HG02884 (cell line): ENCODE measurements at regions not wholly inside any gene's neighbourhood (a gene's known extent, or its start where the extent isn't known, plus 50 kb on each side); places are given as distances from the start of the nearest gene placed in this dataset.

ENCODE experiments used
- ATAC-seq: cut with Tn5 transposase; IDR thresholded peaks from one replicate; pipeline ENCODE4 v1.9.1; 2021; ENCODE audit warnings: mild to moderate bottlenecking, moderate library complexity; ENCODE audit not compliant: unreplicated experiment

GRCh38 chr22:48368975-48369525, 1458.6 kb downstream of the BRD1 start:
- no peak for ATAC-seq

- ATAC-seq: no peak
These were observed 1459.9 kb downstream of the BRD1 start for GRCh38 chr22:48367731-48368130.

GRCh38 chr22:48366591-48366990, 1461.1 kb downstream of the BRD1 start:
- no peak for ATAC-seq

- ATAC-seq: no peak
These were observed 1461.6 kb downstream of the BRD1 start for GRCh38 chr22:48366056-48366455.

GRCh38 chr22:48365386-48365785, 1462.3 kb downstream of the BRD1 start:
- ATAC-seq: no peak

GRCh38 chr22:48362721-48363404, 1464.8 kb downstream of the BRD1 start:
- ATAC-seq: no peak

GRCh38 chr22:48361099-48361639, 1466.5 kb downstream of the BRD1 start:
- no peak for ATAC-seq

- ATAC-seq: no peak
These were observed 1468.1 kb downstream of the BRD1 start for GRCh38 chr22:48359613-48359965.

- no peak for ATAC-seq
These were observed 1468.6 kb downstream of the BRD1 start for GRCh38 chr22:48358886-48359612.

- ATAC-seq: no peak
These were observed 1469.7 kb downstream of the BRD1 start for GRCh38 chr22:48357961-48358360.

- ATAC-seq: no peak
These were observed 1470.5 kb downstream of the BRD1 start for GRCh38 chr22:48357196-48357595.

- no peak for ATAC-seq
These were observed 1470.9 kb downstream of the BRD1 start for GRCh38 chr22:48356731-48357130.

GRCh38 chr22:48354096-48354495, 1473.6 kb downstream of the BRD1 start:
- ATAC-seq: no peak

GRCh38 chr22:48353116-48353947, 1474.3 kb downstream of the BRD1 start:
- no peak for ATAC-seq

- ATAC-seq: no peak
These were observed 1475.4 kb downstream of the BRD1 start for GRCh38 chr22:48352086-48352911.

- no peak for ATAC-seq
These were observed 1476.1 kb downstream of the BRD1 start for GRCh38 chr22:48351376-48352085.

- ATAC-seq: no peak
These were observed 1477.2 kb downstream of the BRD1 start for GRCh38 chr22:48350456-48350855.

- ATAC-seq: no peak
These were observed 1478.8 kb downstream of the BRD1 start for GRCh38 chr22:48348855-48349254.

- ATAC-seq: no peak
These were observed 1480.4 kb downstream of the BRD1 start for GRCh38 chr22:48347311-48347710.

- ATAC-seq: no peak
These were observed 1480.8 kb downstream of the BRD1 start for GRCh38 chr22:48346911-48347310.
